M059J (cell line): ENCODE measurements at regions not wholly inside any gene's neighbourhood (a gene's known extent, or its start where the extent isn't known, plus 50 kb on each side); places are given as distances from the start of the nearest gene placed in this dataset.

ENCODE experiments used
- DNase-seq: peaks from one replicate; pipeline ENCODE4 v3.0.0-alpha.2; 2012; ENCODE audit warnings: low read depth

DNA sequence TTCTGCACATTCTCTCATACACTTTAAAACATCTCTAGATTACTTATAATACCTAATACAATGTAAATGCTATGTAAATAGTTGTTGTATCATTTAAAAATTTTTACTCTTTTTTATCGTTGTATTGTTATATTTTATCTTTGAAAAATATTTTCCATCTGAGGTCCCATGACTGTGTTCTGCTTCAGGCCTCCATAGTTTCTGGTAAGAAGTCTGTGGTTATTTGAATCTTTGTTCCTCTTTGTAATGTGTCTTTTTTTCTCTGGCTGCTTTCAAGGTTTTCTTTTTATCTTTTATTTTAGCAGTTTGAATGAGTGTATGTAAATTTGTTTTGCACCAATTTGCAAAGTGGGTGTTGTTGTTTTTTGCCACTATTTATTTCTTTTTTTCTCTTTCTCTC is 263.1 kb downstream of the RPS24 start:
- DNase-seq, result no peak

DNA sequence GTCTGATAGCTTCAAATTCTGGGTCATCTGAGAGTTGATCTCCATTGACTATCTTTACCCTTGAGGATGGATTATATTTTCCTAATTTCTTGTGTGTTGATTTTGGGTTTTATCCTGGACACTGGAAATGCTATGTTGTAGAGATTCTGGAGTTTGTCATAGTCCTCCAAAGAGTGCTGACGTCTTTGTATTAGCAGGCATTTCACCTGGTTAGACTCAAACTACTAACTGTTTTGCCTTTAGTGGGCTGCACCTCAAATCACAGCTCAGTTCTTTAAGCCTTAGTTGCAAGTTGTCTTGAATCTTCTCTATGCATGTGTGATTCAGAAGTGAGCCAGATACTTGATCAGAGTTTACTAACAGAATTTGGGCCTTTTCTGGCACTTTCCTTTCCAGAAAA is 264.3 kb downstream of the RPS24 start:
- DNase-seq, result no peak

DNA sequence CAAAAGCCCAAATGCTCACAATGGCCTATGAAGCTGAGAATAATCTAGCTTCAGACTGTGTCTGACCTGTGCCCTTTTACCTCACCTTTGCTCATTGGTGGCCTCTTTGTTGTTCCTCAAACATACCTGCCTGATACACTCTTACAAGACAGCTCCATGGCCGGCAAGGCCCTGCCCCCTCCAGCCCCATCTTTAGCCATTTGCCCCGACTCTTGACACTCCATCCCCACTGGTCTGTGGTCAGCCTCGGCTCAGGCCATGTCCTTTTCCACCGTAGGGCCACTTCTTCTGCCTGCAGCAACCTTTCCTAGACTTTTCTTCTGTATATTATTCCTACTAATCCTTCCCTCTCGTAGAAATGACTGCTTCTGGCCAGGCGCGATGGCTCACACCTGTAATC is 265.2 kb downstream of the RPS24 start:
- no peak for DNase-seq

- no peak for DNase-seq
These were observed 266.3 kb downstream of the RPS24 start for GRCh38 chr10:78299851-78300468.

- no peak for DNase-seq
These were observed 266.9 kb downstream of the RPS24 start for GRCh38 chr10:78300526-78300925.

DNA sequence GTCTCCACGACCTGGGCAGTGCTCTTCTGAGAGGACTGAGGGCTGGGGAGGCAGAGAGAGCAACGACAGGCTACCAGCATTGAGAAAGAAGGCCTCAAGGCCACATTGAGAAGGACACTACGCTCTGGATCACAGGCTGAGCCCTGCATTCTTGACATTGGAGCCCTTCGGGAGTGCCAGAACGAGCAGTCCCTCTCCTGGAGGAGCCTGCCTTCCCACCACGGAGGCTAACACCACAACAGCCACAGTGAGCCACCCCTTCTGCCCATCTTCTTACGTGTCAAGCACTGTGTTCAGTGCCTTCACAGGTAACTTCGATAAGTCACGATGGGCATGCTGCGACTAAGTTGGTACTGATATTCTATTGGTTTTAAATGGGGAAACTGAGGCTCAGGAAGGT is 267.8 kb downstream of the RPS24 start:
- no peak for DNase-seq

- DNase-seq, result peak; percentile 24
These were observed 268.5 kb downstream of the RPS24 start for GRCh38 chr10:78301891-78302738.

DNA sequence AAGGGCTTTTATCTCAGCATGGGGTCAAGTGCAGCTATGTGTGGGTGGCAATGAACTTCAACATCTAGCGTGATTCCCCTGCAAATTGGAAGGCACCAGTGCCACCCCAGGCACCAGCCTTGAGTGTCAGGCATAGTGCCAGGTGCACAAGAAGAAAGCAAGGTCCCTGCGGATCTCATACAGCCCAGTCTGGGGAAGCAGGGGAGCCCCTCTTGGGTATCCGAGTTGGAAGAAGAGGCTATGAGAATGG is 269.0 kb downstream of the RPS24 start:
- DNase-seq, result no peak

DNA sequence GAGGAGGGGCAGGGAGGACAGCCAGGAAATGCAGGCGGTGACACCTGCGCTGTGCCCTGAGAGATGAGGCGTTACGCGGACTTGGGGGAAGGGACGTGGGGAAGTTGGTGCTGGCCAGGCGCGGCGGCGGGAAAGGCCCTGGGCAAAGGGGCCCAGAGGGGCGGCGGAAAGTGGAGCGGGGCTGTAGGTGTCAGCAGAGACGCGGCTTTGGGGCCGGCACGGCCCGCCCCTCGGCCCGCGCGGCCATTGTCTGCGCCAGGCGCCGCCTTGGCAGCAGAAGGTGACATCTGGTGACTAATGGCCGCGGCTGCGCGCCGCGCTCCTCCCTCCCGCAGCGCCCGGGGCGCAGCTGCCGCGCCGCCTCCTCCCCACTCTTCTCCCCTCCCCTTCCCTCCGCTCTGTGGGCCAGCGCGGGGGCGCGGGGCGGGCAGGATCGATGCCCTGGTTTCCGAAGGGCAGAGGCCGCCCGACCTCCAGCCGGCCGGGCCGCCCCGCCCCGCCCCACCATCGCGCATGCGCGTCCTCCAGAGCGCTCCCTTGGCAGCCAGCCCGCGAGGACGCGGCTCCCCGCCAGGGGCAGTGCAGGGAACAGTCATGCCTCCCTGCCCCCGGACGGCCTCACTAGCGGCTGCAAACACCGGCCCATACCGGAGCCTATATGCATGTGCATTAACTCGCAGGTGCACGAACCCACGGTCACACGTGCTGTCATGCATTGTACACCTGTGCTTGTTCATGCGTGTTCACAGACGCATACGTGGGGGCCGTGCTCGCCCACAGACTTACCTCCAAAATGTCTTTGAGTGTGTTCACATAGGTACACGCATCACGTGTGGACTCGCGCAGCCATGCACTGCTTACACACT is 269.6 kb downstream of the RPS24 start:
- peak; percentile 92 for DNase-seq

- no peak for DNase-seq
These were observed 270.7 kb downstream of the RPS24 start for GRCh38 chr10:78304091-78305045.

DNA sequence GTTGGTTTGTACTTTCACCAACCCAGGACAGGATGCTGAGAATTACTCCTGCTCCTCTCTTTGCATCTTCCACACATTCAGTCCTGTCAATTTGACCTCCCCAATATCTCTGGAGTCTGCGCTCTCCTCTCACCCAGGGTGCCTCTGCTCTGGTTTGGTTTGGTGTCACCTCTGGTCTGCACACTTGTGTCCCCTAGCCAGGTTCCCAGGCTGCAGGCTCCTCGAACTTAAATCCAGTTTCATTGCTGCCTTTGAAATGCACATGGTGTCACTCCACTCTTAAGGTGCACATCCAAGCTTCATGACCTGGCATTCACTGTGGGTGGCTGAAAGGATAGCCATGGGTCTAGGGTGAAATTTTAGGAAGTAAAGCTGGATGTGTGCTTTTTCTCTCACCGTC is 271.6 kb downstream of the RPS24 start:
- DNase-seq, result no peak

GRCh38 chr10:78306358-78306757 is 272.7 kb downstream of the RPS24 start:
- no peak for DNase-seq

DNA sequence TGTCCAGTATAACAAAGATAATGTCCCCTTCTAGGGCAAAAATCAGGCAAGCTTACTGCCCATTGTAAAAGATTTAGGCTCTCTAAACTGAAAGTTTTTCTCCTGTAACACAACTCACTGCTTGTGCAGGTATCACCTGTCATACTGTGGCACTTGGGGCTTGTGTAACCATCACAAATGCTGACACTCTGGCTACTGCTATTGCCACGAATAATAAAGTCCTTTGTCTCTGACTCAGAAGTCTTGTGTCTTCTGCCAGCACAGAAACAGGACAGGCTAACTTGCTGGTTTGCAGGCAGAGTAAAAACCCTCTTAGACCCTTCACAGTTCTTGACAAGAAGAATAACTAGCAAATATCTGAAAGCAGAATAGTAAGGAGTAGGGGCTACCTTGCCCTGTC is 273.9 kb downstream of the RPS24 start:
- DNase-seq, result no peak

DNA sequence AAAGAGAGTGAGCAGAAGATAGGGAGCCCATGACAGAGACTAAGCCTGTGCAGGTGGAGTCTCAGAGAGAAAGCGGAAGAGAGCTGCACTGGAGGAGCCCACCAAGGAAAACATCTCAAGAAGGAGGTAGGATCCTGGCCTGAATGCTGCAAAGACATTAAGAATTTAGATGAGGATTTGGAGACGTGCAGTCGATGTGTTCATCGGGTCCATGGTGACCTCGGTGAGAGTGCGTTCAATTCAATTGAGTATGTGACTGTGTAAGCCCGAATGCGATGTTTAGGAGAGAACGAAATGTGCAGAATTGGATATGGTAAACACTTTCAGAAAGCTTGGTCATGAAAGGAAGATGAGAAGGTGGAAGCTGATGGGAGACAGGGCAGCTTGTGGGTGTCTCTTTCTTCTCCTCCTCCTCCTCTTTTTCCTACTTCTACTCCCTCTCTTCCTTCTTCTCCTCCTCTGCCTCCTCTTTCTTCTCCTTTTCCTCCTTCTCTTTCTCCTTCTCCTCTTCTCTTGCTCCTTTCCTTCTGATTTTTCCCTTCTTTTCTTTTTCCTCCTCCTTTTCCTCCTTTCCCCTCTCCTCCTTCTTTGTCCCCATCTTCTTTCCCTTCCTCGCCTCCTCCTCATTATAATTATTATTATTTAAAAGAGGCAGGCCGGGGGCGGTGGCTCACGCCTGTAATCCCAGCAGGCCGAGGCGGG is 276.0 kb downstream of the RPS24 start:
- DNase-seq, result no peak

GRCh38 chr10:78310481-78311080 is 276.9 kb downstream of the RPS24 start:
- no peak for DNase-seq

- DNase-seq, result peak; percentile 32
These were observed 278.8 kb downstream of the RPS24 start for GRCh38 chr10:78312197-78313047.

DNA sequence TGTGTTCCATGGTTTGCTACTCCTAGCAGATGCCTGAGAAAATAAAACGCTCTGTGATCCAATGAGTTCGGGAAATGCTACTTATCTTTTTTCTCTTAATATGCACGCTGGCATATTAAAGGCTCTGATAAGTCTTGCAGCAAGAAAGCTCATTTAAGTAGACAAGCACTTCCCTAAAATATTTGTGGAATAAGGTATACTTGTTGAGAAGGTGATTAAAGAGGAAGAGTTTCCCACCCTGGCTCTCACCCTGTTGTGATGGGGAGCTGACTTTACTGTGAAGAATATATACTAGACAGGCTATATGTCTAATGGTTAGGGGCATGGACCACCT is 279.4 kb downstream of the RPS24 start:
- DNase-seq, result no peak

- no peak for DNase-seq
These were observed 280.0 kb downstream of the RPS24 start for GRCh38 chr10:78313636-78314035.

- no peak for DNase-seq
These were observed 281.0 kb downstream of the RPS24 start for GRCh38 chr10:78314651-78315050.

DNA sequence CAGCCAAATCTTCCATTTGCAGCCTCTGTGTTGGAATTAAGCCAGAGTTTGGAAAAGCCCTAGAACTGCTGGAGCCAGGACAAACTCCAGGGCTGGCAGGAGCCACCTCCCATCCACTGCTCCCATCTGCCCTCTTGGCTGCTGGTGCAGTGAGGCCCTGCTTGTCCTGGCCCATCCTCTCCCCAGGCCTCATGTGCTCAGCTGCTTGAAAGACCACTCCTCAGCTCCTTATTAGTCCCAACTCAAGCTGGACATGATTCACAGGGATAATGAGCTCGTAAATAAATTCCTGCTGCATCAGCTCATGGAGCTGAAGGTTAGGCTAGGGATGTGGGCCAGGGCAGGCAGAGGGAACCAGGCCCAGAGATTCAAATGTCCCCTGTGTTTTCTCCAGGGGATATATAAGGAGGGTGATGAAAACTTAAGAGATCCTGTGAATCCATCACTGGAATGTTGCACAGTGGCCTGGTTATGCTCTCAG is 282.8 kb downstream of the RPS24 start:
- DNase-seq, result peak; percentile 79
